CD14-positive monocyte (primary cell): ENCODE measurements at regions not wholly inside any gene's neighbourhood (a gene's known extent, or its start where the extent isn't known, plus 50 kb on each side); places are given as distances from the start of the nearest gene placed in this dataset.

Experiments
- DNase-seq, 3 donors: peaks; one replicate each; pipeline ENCODE4 v3.0.0-alpha.2; 2011 to 2022
- H2AFZ ChIP-seq: 2 replicates; pipeline ENCODE4 v1.6.0; 2012; ENCODE audit warnings: mild to moderate bottlenecking, low read depth, low read length, inconsistent platforms; ENCODE audit not compliant: insufficient read depth, poor library complexity, severe bottlenecking
- H3K27ac ChIP-seq, 2 donors: 1 replicate in 1 of 2; 2 replicates in 1 of 2; pipeline ENCODE4 v1.5.1; 2012 to 2013; ENCODE audit warnings: low read length in 2 of 2, control low read depth in 1 of 2, inconsistent platforms in 1 of 2, low read depth in 1 of 2, mild to moderate bottlenecking in 1 of 2
- H3K27me3 ChIP-seq, 2 donors: one replicate each; pipeline versions ENCODE4 v1.6.0 to v1.6.1; 2011 to 2013; ENCODE audit warnings: low read length in 2 of 2; ENCODE audit not compliant: control insufficient read depth in 2 of 2, insufficient read depth in 2 of 2
- H3K36me3 ChIP-seq, 2 donors: replicated peaks in 1 of 2; 1 replicate in 1 of 2; 2 replicates in 1 of 2; pipeline versions ENCODE4 v1.5.1 to v1.6.1; 2012 to 2013; ENCODE audit warnings: low read length in 2 of 2, control low read depth in 1 of 2, inconsistent platforms in 1 of 2, mild to moderate bottlenecking in 1 of 2; ENCODE audit not compliant: insufficient read depth in 2 of 2, control insufficient read depth in 1 of 2
- H3K4me1 ChIP-seq, 2 donors: 1 replicate in 1 of 2; 2 replicates in 1 of 2; pipeline versions ENCODE4 v1.5.1 to v1.6.1; 2012 to 2013; ENCODE audit warnings: low read length in 2 of 2, control low read depth in 1 of 2, inconsistent platforms in 1 of 2, mild to moderate bottlenecking in 1 of 2, moderate library complexity in 1 of 2; ENCODE audit not compliant: insufficient read depth in 2 of 2, control insufficient read depth in 1 of 2
- H3K4me2 ChIP-seq: replicated peaks from 2 replicates; pipeline ENCODE3; 2012; ENCODE audit warnings: low read length, moderate library complexity, mild to moderate bottlenecking; ENCODE audit not compliant: poor library complexity, severe bottlenecking; ENCODE audit errors: extremely low read depth
- H3K4me3 ChIP-seq, 3 experiments: fragments of 200-600 bp in 1 of 3; sonication (generic) in 1 of 3; replicated peaks in 1 of 3; 1 replicate in 2 of 3; 2 replicates in 1 of 3; pipeline ENCODE4 v1.5.1; 2011 to 2013; ENCODE audit warnings: low read length in 3 of 3, mild to moderate bottlenecking in 3 of 3, control low read depth in 2 of 3, low read depth in 2 of 3, inconsistent platforms in 1 of 3, moderate library complexity in 1 of 3
- H3K79me2 ChIP-seq: 2 replicates; pipeline ENCODE4 v1.6.0; 2012; ENCODE audit warnings: mild to moderate bottlenecking, control low read depth, inconsistent platforms, low read length, moderate library complexity; ENCODE audit not compliant: insufficient read depth
- H3K9ac ChIP-seq: 2 replicates; pipeline ENCODE4 v1.6.0; 2017; ENCODE audit warnings: low read length, mild to moderate bottlenecking; ENCODE audit not compliant: insufficient read depth, poor library complexity, severe bottlenecking
- H3K9me3 ChIP-seq, 2 donors: replicated peaks in 1 of 2; 1 replicate in 1 of 2; 2 replicates in 1 of 2; pipeline versions ENCODE4 v1.5.1 to v1.6.1; 2012 to 2013; ENCODE audit warnings: low read length in 2 of 2, control low read depth in 1 of 2; ENCODE audit not compliant: control insufficient read depth in 1 of 2, insufficient read depth in 1 of 2
- H4K20me1 ChIP-seq: 2 replicates; pipeline ENCODE4 v1.6.0; 2012; ENCODE audit warnings: mild to moderate bottlenecking, low read length, control low read depth, moderate library complexity; ENCODE audit not compliant: insufficient read depth
- H3K27ac Mint-ChIP-seq, 7 donors: one replicate each; pipeline ENCODE4 v1.8.0; 2020; ENCODE audit warnings: mild to moderate bottlenecking in 7 of 7, mixed read lengths in 7 of 7, moderate library complexity in 6 of 7, inconsistent platforms in 2 of 7
- H3K27me3 Mint-ChIP-seq, 3 donors: one replicate each; pipeline ENCODE4 v1.8.0; 2021 to 2022; ENCODE audit warnings: low read depth in 3 of 3, mild to moderate bottlenecking in 3 of 3, mixed read lengths in 3 of 3, moderate library complexity in 3 of 3, inconsistent platforms in 1 of 3
- H3K36me3 Mint-ChIP-seq, 2 donors: one replicate each; pipeline ENCODE4 v1.8.0; 2020; ENCODE audit warnings: mixed read lengths in 2 of 2, inconsistent platforms in 1 of 2, mild to moderate bottlenecking in 1 of 2
- H3K4me1 Mint-ChIP-seq: one replicate; pipeline ENCODE4 v1.8.0; 2020; ENCODE audit warnings: mild to moderate bottlenecking, mixed read lengths
- H3K4me3 Mint-ChIP-seq, 2 donors: one replicate each; pipeline ENCODE4 v1.8.0; 2020; ENCODE audit warnings: mild to moderate bottlenecking in 2 of 2, mixed read lengths in 2 of 2, moderate library complexity in 1 of 2
- H3K9me3 Mint-ChIP-seq, 7 donors: one replicate each; pipeline ENCODE4 v1.8.0; 2020 to 2022; ENCODE audit warnings: mixed read lengths in 7 of 7, mild to moderate bottlenecking in 6 of 7, moderate library complexity in 6 of 7, inconsistent platforms in 2 of 7
- WGBS: methylation state at CpG from one replicate; pipeline ENCODE4 v1.1.5; 2013; ENCODE audit warnings: missing lambda C conversion rate; ENCODE audit not compliant: insufficient coverage; 5-methylcytosine and 5-hydroxymethylcytosine counted together
- intact Hi-C, 2 donors: fragments of 100-400 bp; cut with micrococcal nuclease; formaldehyde crosslinking; loops; one replicate each; pipeline versions ENCODE4 v1.15.0 to v1.15.1; 2023
- TF ChIP-seq, protein P1 (sequence below): fragments of 200-600 bp; IDR thresholded peaks from one replicate; pipeline ENCODE4 v1.8.0; 2022; ENCODE audit warnings: antibody characterized with exemption, mild to moderate bottlenecking

DNA sequence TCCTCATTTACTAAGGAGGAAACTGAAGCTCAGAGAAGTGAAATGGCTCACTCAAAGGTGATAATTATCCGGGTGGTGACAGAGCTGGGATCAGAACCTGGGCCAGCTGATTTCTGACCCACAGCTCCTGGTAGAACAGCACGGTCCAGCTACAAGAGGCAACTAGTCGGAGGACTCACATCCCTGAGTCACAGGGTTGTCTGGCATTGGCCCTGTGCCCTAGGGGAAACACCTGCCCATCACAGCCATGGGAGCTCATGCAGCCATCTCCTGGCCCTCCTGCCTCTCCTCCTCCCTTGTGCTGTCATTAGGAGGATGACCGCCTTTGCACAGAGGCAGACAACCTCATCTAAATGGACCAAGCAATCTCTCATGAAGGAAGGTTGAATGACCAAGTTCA, 115.2 kb upstream of the TSPAN5 start:
- H3K36me3 Mint-ChIP-seq = no peaks in the 10 kb centered on the region
- H3K27me3 Mint-ChIP-seq = peaks cover under 1 to 3% (median 1%) of the 10 kb centered on the region in 3 donors
- H3K9me3 Mint-ChIP-seq = peaks cover 0 to 16% (median 11%) of the 10 kb centered on the region in 7 donors
- H3K4me1 Mint-ChIP-seq = no peaks in the 10 kb centered on the region
- Histone ChIP-seq H2AFZ (no peak overlapping the region), H3K27me3 (no peaks in the 10 kb centered on the region), H3K4me2 (no peak overlapping the region), H3K27ac (no peak overlapping the region), H3K9me3 (peaks cover 0 to 14% of the 10 kb centered on the region in 2 donors), H3K4me3 (no peak overlapping the region), H4K20me1 (no peaks in the 10 kb centered on the region), H3K79me2 (no peaks in the 10 kb centered on the region), H3K36me3 (no peaks in the 10 kb centered on the region), H3K4me1 (no peaks in the 10 kb centered on the region), H3K9ac (no peak overlapping the region)
- TF ChIP-seq, protein P1, sequence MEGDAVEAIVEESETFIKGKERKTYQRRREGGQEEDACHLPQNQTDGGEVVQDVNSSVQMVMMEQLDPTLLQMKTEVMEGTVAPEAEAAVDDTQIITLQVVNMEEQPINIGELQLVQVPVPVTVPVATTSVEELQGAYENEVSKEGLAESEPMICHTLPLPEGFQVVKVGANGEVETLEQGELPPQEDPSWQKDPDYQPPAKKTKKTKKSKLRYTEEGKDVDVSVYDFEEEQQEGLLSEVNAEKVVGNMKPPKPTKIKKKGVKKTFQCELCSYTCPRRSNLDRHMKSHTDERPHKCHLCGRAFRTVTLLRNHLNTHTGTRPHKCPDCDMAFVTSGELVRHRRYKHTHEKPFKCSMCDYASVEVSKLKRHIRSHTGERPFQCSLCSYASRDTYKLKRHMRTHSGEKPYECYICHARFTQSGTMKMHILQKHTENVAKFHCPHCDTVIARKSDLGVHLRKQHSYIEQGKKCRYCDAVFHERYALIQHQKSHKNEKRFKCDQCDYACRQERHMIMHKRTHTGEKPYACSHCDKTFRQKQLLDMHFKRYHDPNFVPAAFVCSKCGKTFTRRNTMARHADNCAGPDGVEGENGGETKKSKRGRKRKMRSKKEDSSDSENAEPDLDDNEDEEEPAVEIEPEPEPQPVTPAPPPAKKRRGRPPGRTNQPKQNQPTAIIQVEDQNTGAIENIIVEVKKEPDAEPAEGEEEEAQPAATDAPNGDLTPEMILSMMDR = no peak
- DNase-seq = no peak
- H3K27ac Mint-ChIP-seq = no peak overlapping the region
- intact Hi-C loops = no loop called here
- 93% methylated on average over 4 of the region's 4 CpGs for WGBS
- no peak overlapping the region for H3K4me3 Mint-ChIP-seq

- H3K4me3 ChIP-seq = no peak overlapping the region
- TF ChIP-seq, protein P1 = no peak
- H3K36me3 Mint-ChIP-seq = no peaks in the 10 kb centered on the region
- H3K27me3 Mint-ChIP-seq = peaks cover 0 to 3% (median 1%) of the 10 kb centered on the region in 3 donors
- no peak overlapping the region for H3K4me2 ChIP-seq
- H3K4me3 Mint-ChIP-seq = no peak overlapping the region
- 94% methylated on average over 2 of the region's 5 CpGs for WGBS
- no peak overlapping the region for H3K27ac Mint-ChIP-seq
- no peak for DNase-seq
- peaks cover 0 to 16% (median 11%) of the 10 kb centered on the region in 7 donors for H3K9me3 Mint-ChIP-seq
- H3K36me3 ChIP-seq = no peaks in the 10 kb centered on the region
- no peak overlapping the region for H2AFZ ChIP-seq
- H3K79me2 ChIP-seq = no peaks in the 10 kb centered on the region
- H3K9ac ChIP-seq = no peak overlapping the region
- no peaks in the 10 kb centered on the region for H4K20me1 ChIP-seq
- no peaks in the 10 kb centered on the region for H3K27me3 ChIP-seq
- intact Hi-C loops = no loop called here
- H3K9me3 ChIP-seq = peaks cover 0 to 14% of the 10 kb centered on the region in 2 donors
- H3K4me1 Mint-ChIP-seq = no peaks in the 10 kb centered on the region
- no peak overlapping the region for H3K27ac ChIP-seq
- no peaks in the 10 kb centered on the region for H3K4me1 ChIP-seq
Measured at GRCh38 chr4:98771959-98772632, 113.7 kb upstream of the TSPAN5 start.
